ENCODE measurements at regions not wholly inside any gene's neighbourhood (a gene's known extent, or its start where the extent isn't known, plus 50 kb on each side); places are given as distances from the start of the nearest gene placed in this dataset.
A peak's percentile ranks its signal among the peaks of the same experiment; 100 is the strongest.

- Histone ChIP-seq H3K9me3 (ENCODE audit: insufficient read depth, low read depth, low read length) (peaks cover 6% of the 10 kb centered on the region; the same call in 1 of the 2 replicates), H3K9ac (ENCODE audit: low read depth, low read length, poor library complexity, severe bottlenecking) (no peak overlapping the region), H3F3A (ENCODE audit: low read depth) (no peaks in the 10 kb centered on the region), H4K20me1 (ENCODE audit: insufficient read depth, low read length, poor library complexity, severe bottlenecking) (no peaks in the 10 kb centered on the region), H3K9me2 (replicated peaks; ENCODE audit: low read depth, low read length) (no peaks in the 10 kb centered on the region), H3K4me3 (ENCODE audit: low read length, poor library complexity, severe bottlenecking) (no peak overlapping the region), H2AFZ (ENCODE audit: low read length) (no peak overlapping the region), H3K4me1 (ENCODE audit: insufficient read depth, low read length, poor library complexity, severe bottlenecking) (peaks cover 3% of the 10 kb centered on the region), H3K79me2 (ENCODE audit: insufficient read depth, low read length) (no peaks in the 10 kb centered on the region), H3K27me3 (ENCODE audit: insufficient read depth, low read length, poor library complexity, severe bottlenecking) (no peaks in the 10 kb centered on the region), H3K36me3 (ENCODE audit: insufficient read depth, low read length) (no peaks in the 10 kb centered on the region), H3K4me2 (ENCODE audit: low read depth, low read length, poor library complexity, severe bottlenecking) (no peak overlapping the region)
- no peak for TF ChIP-seq EZH2phosphoT487 (IDR thresholded peaks at IDR 0.05; ENCODE audit: borderline replicate concordance)
- peak; percentile 90 for TF ChIP-seq CTCF (conservative IDR thresholded peaks at IDR 0.05; ENCODE audit: low read length)
These were observed 603.8 kb downstream of the TLE4 start for GRCh38 chr9:80175286-80176150.

GRCh38 chr9:80163889-80164288 is 592.1 kb downstream of the TLE4 start:
- no peaks in the 10 kb centered on the region for H3K79me2 ChIP-seq (ENCODE audit: insufficient read depth, low read length)
- no peaks in the 10 kb centered on the region for H3K9me2 ChIP-seq (replicated peaks; ENCODE audit: low read depth, low read length)
- H3K9ac ChIP-seq (ENCODE audit: low read depth, low read length, poor library complexity, severe bottlenecking), result no peak overlapping the region
- H3K27me3 ChIP-seq (ENCODE audit: insufficient read depth, low read length, poor library complexity, severe bottlenecking), result no peaks in the 10 kb centered on the region
- H3K4me1 ChIP-seq (ENCODE audit: insufficient read depth, low read length, poor library complexity, severe bottlenecking), result no peaks in the 10 kb centered on the region
- H3F3A ChIP-seq (ENCODE audit: low read depth), result no peaks in the 10 kb centered on the region
- no peak overlapping the region for H2AFZ ChIP-seq (ENCODE audit: low read length)
- H3K4me3 ChIP-seq (ENCODE audit: low read length, poor library complexity, severe bottlenecking), result no peak overlapping the region
- TF ChIP-seq EZH2phosphoT487 (IDR thresholded peaks at IDR 0.05; ENCODE audit: borderline replicate concordance) (no peak), CTCF (conservative IDR thresholded peaks at IDR 0.05; ENCODE audit: low read length) (no peak)
- H3K4me2 ChIP-seq (ENCODE audit: low read depth, low read length, poor library complexity, severe bottlenecking), result no peak overlapping the region
- no peaks in the 10 kb centered on the region for H4K20me1 ChIP-seq (ENCODE audit: insufficient read depth, low read length, poor library complexity, severe bottlenecking)
- no peaks in the 10 kb centered on the region for H3K9me3 ChIP-seq (ENCODE audit: insufficient read depth, low read depth, low read length)
- H3K36me3 ChIP-seq (ENCODE audit: insufficient read depth, low read length), result no peaks in the 10 kb centered on the region

- no peaks in the 10 kb centered on the region for H3F3A ChIP-seq (ENCODE audit: low read depth)
- 0 out of 2 replicates have a peak overlapping the region, but pooled peaks have one; percentile 39 for H2AFZ ChIP-seq (ENCODE audit: low read length)
- H3K4me2 ChIP-seq (ENCODE audit: low read depth, low read length, poor library complexity, severe bottlenecking), result no peak overlapping the region
- H3K4me3 ChIP-seq (ENCODE audit: low read length, poor library complexity, severe bottlenecking), result no peak overlapping the region
- no peaks in the 10 kb centered on the region for H3K27me3 ChIP-seq (ENCODE audit: insufficient read depth, low read length, poor library complexity, severe bottlenecking)
- H3K79me2 ChIP-seq (ENCODE audit: insufficient read depth, low read length), result no peaks in the 10 kb centered on the region
- H3K36me3 ChIP-seq (ENCODE audit: insufficient read depth, low read length), result no peaks in the 10 kb centered on the region
- TF ChIP-seq CTCF (conservative IDR thresholded peaks at IDR 0.05; ENCODE audit: low read length), result no peak
- no peak for TF ChIP-seq EZH2phosphoT487 (IDR thresholded peaks at IDR 0.05; ENCODE audit: borderline replicate concordance)
- H4K20me1 ChIP-seq (ENCODE audit: insufficient read depth, low read length, poor library complexity, severe bottlenecking), result no peaks in the 10 kb centered on the region
- no peak overlapping the region for H3K9ac ChIP-seq (ENCODE audit: low read depth, low read length, poor library complexity, severe bottlenecking)
- no peaks in the 10 kb centered on the region for H3K9me2 ChIP-seq (replicated peaks; ENCODE audit: low read depth, low read length)
- H3K9me3 ChIP-seq (ENCODE audit: insufficient read depth, low read depth, low read length), result peaks cover 5% of the 10 kb centered on the region; the same call in 1 of the 2 replicates
- H3K4me1 ChIP-seq (ENCODE audit: insufficient read depth, low read length, poor library complexity, severe bottlenecking), result no peaks in the 10 kb centered on the region
These were observed 586.9 kb downstream of the TLE4 start for GRCh38 chr9:80158554-80159170.

Data from Loucy (cell line).